ENCODE measurements at regions not wholly inside any gene's neighbourhood (a gene's known extent, or its start where the extent isn't known, plus 50 kb on each side); places are given as distances from the start of the nearest gene placed in this dataset.
"Not testable (repeated sequence)": the region's sequence is repeated elsewhere in the genome, so short reads cannot be mapped to it uniquely, and the experiment has no call there.

GRCh38 chr13:112260108-112261055 lies 115.8 kb upstream of the SPACA7 start:
- no peak for DNase-seq (ENCODE audit: low spot score in 2 of 2)

DNA sequence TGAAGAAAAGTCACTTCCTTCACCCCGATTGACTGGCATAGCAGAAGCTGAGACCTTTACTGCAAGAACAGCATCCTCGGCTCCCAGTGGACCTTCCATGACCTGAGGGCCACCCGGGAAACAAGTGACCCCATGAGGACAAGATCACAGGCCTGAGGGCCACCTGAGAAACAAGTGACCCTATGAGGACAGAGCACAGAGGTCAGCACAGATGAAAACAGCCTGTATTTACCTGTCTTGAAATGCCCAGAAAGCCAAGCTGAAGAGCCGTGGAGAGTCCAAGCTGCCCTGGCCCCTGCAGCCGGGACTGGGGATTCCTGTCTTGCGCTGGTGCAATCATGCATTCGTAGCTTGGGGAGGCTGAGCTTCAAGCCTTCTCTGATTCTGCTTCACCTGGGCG lies 114.2 kb upstream of the SPACA7 start:
- Histone ChIP-seq H3K27me3 (no peaks in the 10 kb centered on the region), H3K9me3 (peaks cover 0 to 13% (median 3%) of the 10 kb centered on the region in 4 donors), H3K36me3 (no peaks in the 10 kb centered on the region), H3K27ac (no peak overlapping the region), H3K4me1 (no peaks in the 10 kb centered on the region), H3K4me3 (no peak overlapping the region)
- TF ChIP-seq EP300 (IDR thresholded peaks at IDR 0.05) (no peak), CTCF (IDR thresholded peaks at IDR 0.05) (no peak)
- WGBS, 2 donors: 91 to 92% methylated on average over 8 of the region's 8 CpGs
- DNase-seq (ENCODE audit: low spot score in 2 of 2): no peak

More at GRCh38 chr13:112260108-112261055, 115.8 kb upstream of the SPACA7 start:
- Histone ChIP-seq H3K27me3 (no peaks in the 10 kb centered on the region), H3K9me3 (peaks cover 0 to 25% (median 3%) of the 10 kb centered on the region in 4 donors), H3K4me1 (no peaks in the 10 kb centered on the region), H3K36me3 (no peaks in the 10 kb centered on the region), H3K27ac (no peak overlapping the region), H3K4me3 (no peak overlapping the region)
- WGBS, 2 donors: 76 to 83% methylated on average over 29 of the region's 29 CpGs
- no peak for TF ChIP-seq CTCF (IDR thresholded peaks at IDR 0.05)
- TF ChIP-seq POLR2A (IDR thresholded peaks at IDR 0.05): no peak
- TF ChIP-seq EP300 (IDR thresholded peaks at IDR 0.05): no peak

DNA sequence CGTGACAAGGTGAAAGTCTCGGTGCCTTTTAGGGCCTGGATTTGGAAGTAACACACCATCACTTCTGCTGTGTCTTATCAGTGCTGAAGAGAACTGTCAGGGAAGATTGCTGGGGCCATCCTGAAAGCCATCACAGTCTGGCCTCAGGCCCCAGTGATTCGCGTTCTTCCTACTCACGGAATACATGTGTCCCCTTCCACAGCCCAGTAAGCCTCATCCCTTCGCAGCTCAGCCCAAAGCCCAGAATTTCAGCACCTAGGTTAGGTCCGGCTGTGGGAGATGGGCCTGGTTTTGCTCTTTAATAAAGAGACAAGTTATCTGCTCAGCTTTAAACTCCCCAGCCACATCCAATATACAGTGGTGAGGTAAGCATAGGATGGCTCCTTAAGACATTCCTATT lies 113.0 kb upstream of the SPACA7 start:
- Histone ChIP-seq H3K27me3 (no peaks in the 10 kb centered on the region), H3K27ac (no peak overlapping the region), H3K4me1 (no peaks in the 10 kb centered on the region), H3K4me3 (no peak overlapping the region), H3K9me3 (peaks cover 0 to 8% (median 2%) of the 10 kb centered on the region in 4 donors), H3K36me3 (no peaks in the 10 kb centered on the region)
- 66 to 90% methylated on average over 7 of the region's 7 CpGs for WGBS, 2 donors
- TF ChIP-seq CTCF (IDR thresholded peaks at IDR 0.05): no peak
- no peak for TF ChIP-seq POLR2A (IDR thresholded peaks at IDR 0.05)
- no peak for TF ChIP-seq EP300 (IDR thresholded peaks at IDR 0.05)
- DNase-seq (ENCODE audit: low spot score in 2 of 2): no peak

DNA sequence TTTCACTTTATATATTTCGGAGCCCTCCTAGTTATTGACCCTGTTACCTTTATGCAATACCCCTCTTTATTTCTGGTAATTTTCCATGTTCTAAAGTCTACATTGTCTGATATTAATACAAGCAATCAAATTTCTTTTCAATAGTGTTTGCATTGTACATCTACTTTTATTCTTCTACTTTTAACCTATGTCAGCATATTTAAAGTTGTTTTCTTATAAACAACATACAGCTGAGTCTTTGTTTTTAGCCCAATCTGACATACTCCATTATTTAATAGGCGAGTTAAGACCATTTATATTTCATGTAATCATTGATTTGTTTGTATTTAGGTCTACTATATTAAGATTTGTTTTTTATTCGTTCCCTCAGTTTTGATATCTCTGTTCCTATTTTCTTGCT lies 108.5 kb upstream of the SPACA7 start:
- Histone ChIP-seq H3K27me3 (no peaks in the 10 kb centered on the region), H3K4me3 (no peak overlapping the region), H3K9me3 (no peaks in the 10 kb centered on the region), H3K4me1 (no peaks in the 10 kb centered on the region), H3K27ac (no peak overlapping the region), H3K36me3 (no peaks in the 10 kb centered on the region)
- TF ChIP-seq POLR2A (IDR thresholded peaks at IDR 0.05) (no peak), CTCF (IDR thresholded peaks at IDR 0.05) (no peak), EP300 (IDR thresholded peaks at IDR 0.05) (no peak)
- WGBS, 2 donors: 80 to 83% methylated on average over 3 of the region's 3 CpGs
- DNase-seq (ENCODE audit: low spot score in 2 of 2): no peak

- Histone ChIP-seq H3K27me3 (no peaks in the 10 kb centered on the region), H3K36me3 (no peaks in the 10 kb centered on the region), H3K27ac (no peak overlapping the region), H3K4me1 (no peaks in the 10 kb centered on the region), H3K4me3 (no peak overlapping the region), H3K9me3 (no peaks in the 10 kb centered on the region)
- no peak for TF ChIP-seq EP300 (IDR thresholded peaks at IDR 0.05)
- TF ChIP-seq CTCF (IDR thresholded peaks at IDR 0.05): no peak
- TF ChIP-seq POLR2A (IDR thresholded peaks at IDR 0.05): no peak
- DNase-seq (ENCODE audit: low spot score in 2 of 2): no peak
- WGBS, 2 donors: 64 to 69% methylated on average over 2 of the region's 2 CpGs
These were observed 105.2 kb upstream of the SPACA7 start for GRCh38 chr13:112270951-112271350.

DNA sequence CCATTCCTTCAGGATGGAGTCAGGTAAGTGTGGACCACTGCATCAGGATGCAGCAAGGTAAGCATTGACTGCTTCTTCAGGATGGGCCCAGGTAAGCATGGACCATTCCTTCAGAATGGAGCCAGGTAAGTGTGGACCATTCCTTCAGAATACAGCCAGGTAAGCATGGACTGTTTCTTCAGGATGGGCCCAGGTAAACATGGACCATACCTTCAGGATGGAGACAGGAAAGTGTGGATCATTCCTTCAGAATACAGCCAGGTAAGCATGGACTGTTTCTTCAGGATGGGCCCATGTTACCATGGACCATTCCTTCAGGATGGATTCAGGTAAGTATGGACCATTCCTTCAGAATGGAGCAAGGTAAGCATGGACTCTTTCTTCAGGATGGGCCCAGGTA lies 89.4 kb upstream of the SPACA7 start:
- not testable (repeated sequence) for H3K27ac ChIP-seq; H3K4me1 ChIP-seq; H3K36me3 ChIP-seq; H3K4me3 ChIP-seq; H3K27me3 ChIP-seq; DNase-seq (ENCODE audit: low spot score in 2 of 2)
- peaks cover 0 to 17% (median 0%) of the 10 kb centered on the region in 4 donors for H3K9me3 ChIP-seq
